SK-N-MC (cell line): ENCODE measurements at regions not wholly inside any gene's neighbourhood (a gene's known extent, or its start where the extent isn't known, plus 50 kb on each side); places are given as distances from the start of the nearest gene placed in this dataset.

Source experiments
- EZH2 ChIP-seq: fragments of 200-600 bp; sonication (generic); IDR thresholded peaks from one replicate; pipeline ENCODE4 v1.6.1; 2017; ENCODE audit warnings: antibody characterized with exemption
- FOXP2 ChIP-seq: optimal IDR thresholded peaks from 2 replicates; pipeline ENCODE3; 2011; ENCODE audit warnings: mild to moderate bottlenecking, moderate library complexity; ENCODE audit not compliant: insufficient read depth; ENCODE audit errors: extremely low read length, control extremely low read depth
- POLR2AphosphoS5 ChIP-seq: IDR thresholded peaks from 2 replicates; pipeline ENCODE4 v1.6.1; 2012; ENCODE audit warnings: mild to moderate bottlenecking, low read depth, low read length, borderline replicate concordance

- TF ChIP-seq EZH2 (no peak), POLR2AphosphoS5 (no peak), FOXP2 (no peak)
Observed at GRCh38 chr5:118295045-118295444, 693.3 kb downstream of the DTWD2 start.
